K562 (cell line): ENCODE measurements at regions not wholly inside any gene's neighbourhood (a gene's known extent, or its start where the extent isn't known, plus 50 kb on each side); places are given as distances from the start of the nearest gene placed in this dataset.

Experiments used
- ATAC-seq: fragments of 200-7000 bp; cut with Tn5 transposase; 3 replicates; pipeline ENCODE4 v1.9.1; 2020; ENCODE audit warnings: moderate library complexity
- BruUV-seq: library from RNA; stranded (reverse); fragments of 400-500 nt; replicated peaks from 2 replicates; lab custom pipeline; 2021; lab: Mats Ljungman, UMichigan
- CTCF ChIA-PET: fragments of 300-600 bp; formaldehyde crosslinking; extraction: SDS; loops from one replicate; lab custom pipeline; 2021; ENCODE audit warnings: low intra/inter-chr PET ratio; lab: Yijun Ruan, JAX
- POLR2A ChIA-PET: fragments of 300-600, 350-650 bp; sonication (Branson Sonifier 250); formaldehyde crosslinking; extraction: SDS; loops from one replicate; lab custom pipeline; 2021; ENCODE audit warnings: antibody characterized with exemption, inconsistent platforms; lab: Yijun Ruan, JAX
- DNase-seq, 4 experiments: peaks; one replicate each; pipeline versions ENCODE4 v3.0.0 to v3.0.0-alpha.2; 2011 to 2018; ENCODE audit warnings: low spot score in 3 of 4, mixed read lengths in 3 of 4; ENCODE audit errors: extremely low read depth in 1 of 4
- FAIRE-seq: peaks from 2 replicates; lab custom pipeline; 2011; peaks lifted over from hg19 to GRCh38; lab: Jason Lieb, UNC
- H2AFZ ChIP-seq: 2 replicates; pipeline ENCODE4 v1.6.0; 2011; ENCODE audit warnings: low read depth, low read length, control low read depth, inconsistent platforms
- H3K27ac ChIP-seq: fragments of 200-600 bp; 3 replicates; pipeline ENCODE4 v1.8.0; 2011; ENCODE audit warnings: low read depth, mild to moderate bottlenecking, control low read depth, inconsistent platforms, low read length, moderate library complexity, mixed read lengths; ENCODE audit errors: extremely low read depth
- H3K27me3 ChIP-seq, 2 experiments: fragments of 300-600 bp in 1 of 2; 2 replicates in 1 of 2; 3 replicates in 1 of 2; pipeline versions ENCODE4 v1.6.0 to v1.8.0; 2011; ENCODE audit warnings: inconsistent platforms in 2 of 2, low read length in 2 of 2, mild to moderate bottlenecking in 1 of 2, mixed read lengths in 1 of 2, moderate library complexity in 1 of 2; ENCODE audit not compliant: control insufficient read depth in 2 of 2, insufficient read depth in 2 of 2
- H3K36me3 ChIP-seq: fragments of 300-600 bp; 3 replicates; pipeline ENCODE4 v1.8.0; 2011; ENCODE audit warnings: mild to moderate bottlenecking, low read length, inconsistent platforms; ENCODE audit not compliant: control insufficient read depth, insufficient read depth
- H3K4me1 ChIP-seq, 2 experiments: fragments of 200-600 bp in 1 of 2; replicated peaks in 1 of 2; 2 replicates in 1 of 2; 3 replicates in 1 of 2; pipeline versions ENCODE4 v1.5.1 to v1.8.0; 2011; ENCODE audit warnings: inconsistent platforms in 2 of 2, low read length in 2 of 2, mild to moderate bottlenecking in 1 of 2, mixed read lengths in 1 of 2, moderate library complexity in 1 of 2; ENCODE audit not compliant: control insufficient read depth in 2 of 2, insufficient read depth in 2 of 2
- H3K4me2 ChIP-seq: 2 replicates; pipeline ENCODE4 v1.6.1; 2011; ENCODE audit warnings: low read length, control low read depth, inconsistent platforms, mixed read lengths; ENCODE audit not compliant: insufficient read depth
- H3K4me3 ChIP-seq: fragments of 200-600 bp; sonication (generic), shearing (Covaris generic); 2 replicates; pipeline ENCODE4 v1.5.1; 2016; ENCODE audit warnings: control low read depth, inconsistent platforms
- H3K79me2 ChIP-seq: fragments of 200-600 bp; 3 replicates; pipeline ENCODE4 v1.8.0; 2011; ENCODE audit warnings: low read length, inconsistent platforms; ENCODE audit not compliant: control insufficient read depth, insufficient read depth
- H3K9ac ChIP-seq, 2 experiments: 2 replicates each; pipeline versions ENCODE4 v1.6.0 to v1.6.1; 2011; ENCODE audit warnings: low read depth in 2 of 2, low read length in 2 of 2, control low read depth in 1 of 2, inconsistent platforms in 1 of 2, mild to moderate bottlenecking in 1 of 2, mixed read lengths in 1 of 2; ENCODE audit not compliant: insufficient read depth in 1 of 2
- H3K9me1 ChIP-seq: one replicate; pipeline ENCODE4 v1.6.0; 2011; ENCODE audit warnings: inconsistent platforms, mild to moderate bottlenecking, low read length, moderate library complexity; ENCODE audit not compliant: control insufficient read depth, insufficient read depth
- H3K9me3 ChIP-seq: replicated peaks from 2 replicates; pipeline ENCODE4 v1.5.1; 2011; ENCODE audit warnings: low read depth, low read length, inconsistent platforms; ENCODE audit not compliant: control insufficient read depth, insufficient read depth
- H4K20me1 ChIP-seq: replicated peaks from 2 replicates; pipeline ENCODE4 v1.6.1; 2011; ENCODE audit warnings: low read length, inconsistent platforms, mixed read lengths; ENCODE audit not compliant: control insufficient read depth, insufficient read depth
- BMI1 ChIP-seq: fragments of 150-350 bp; IDR thresholded peaks from 2 replicates; pipeline ENCODE4 v1.6.1; 2014; ENCODE audit warnings: low read length
- CC2D1A ChIP-seq: fragments of 450-650 bp; IDR thresholded peaks from 2 replicates; pipeline ENCODE4 v1.6.1; 2017; ENCODE audit warnings: mild to moderate bottlenecking
- ERF ChIP-seq: fragments of 450-650 bp; formaldehyde crosslinking; IDR thresholded peaks from 2 replicates; pipeline ENCODE4 v1.4.0; 2020; ENCODE audit warnings: mild to moderate bottlenecking, mixed read lengths
- GABPB1 ChIP-seq: sonication (generic); formaldehyde crosslinking; IDR thresholded peaks from 2 replicates; pipeline ENCODE4 v1.8.0; 2022; ENCODE audit warnings: mild to moderate bottlenecking, missing genetic modification reagents
- HDAC2 ChIP-seq: fragments of 450-650 bp; IDR thresholded peaks from 2 replicates; pipeline ENCODE4 v1.6.1; 2016; ENCODE audit warnings: mild to moderate bottlenecking
- HOXB6 ChIP-seq: fragments of 250-450 bp; sonication (Bioruptor Pico); IDR thresholded peaks from 2 replicates; pipeline ENCODE4 v1.5.1; 2022; ENCODE audit warnings: mild to moderate bottlenecking, borderline replicate concordance
- ILK ChIP-seq: fragments of 450-650 bp; IDR thresholded peaks from 2 replicates; pipeline ENCODE4 v1.6.1; 2016; ENCODE audit warnings: missing genetic modification characterization, low read depth, mild to moderate bottlenecking, missing compliant biosample characterization, moderate library complexity, borderline replicate concordance
- KLF13 ChIP-seq: fragments of 450-650 bp; IDR thresholded peaks from 2 replicates; pipeline ENCODE4 v1.6.1; 2016; ENCODE audit warnings: missing genetic modification characterization, low read depth, mild to moderate bottlenecking, missing compliant biosample characterization, moderate library complexity, borderline replicate concordance
- KLF16 ChIP-seq: IDR thresholded peaks from 2 replicates; pipeline ENCODE4 v1.6.1; 2016; ENCODE audit warnings: antibody characterized with exemption
- NFATC3 ChIP-seq: fragments of 450-650 bp; IDR thresholded peaks from 2 replicates; pipeline ENCODE4 v1.6.1; 2017; ENCODE audit warnings: mild to moderate bottlenecking
- NR2C1 ChIP-seq, 2 experiments: fragments of 450-650 bp; IDR thresholded peaks; 2 replicates each; pipeline ENCODE4 v1.6.1; 2017; ENCODE audit warnings: mild to moderate bottlenecking in 2 of 2, antibody characterized with exemption in 1 of 2, inconsistent platforms in 1 of 2, missing compliant biosample characterization in 1 of 2, missing genetic modification characterization in 1 of 2
- TCFL5 ChIP-seq: fragments of 250-450 bp; sonication (Bioruptor Pico); conservative IDR thresholded peaks from 2 replicates; pipeline ENCODE4 v1.6.1; 2021; ENCODE audit warnings: mild to moderate bottlenecking, moderate library complexity, matching md5 sums
- ZNF143 ChIP-seq: sonication (generic); formaldehyde crosslinking; IDR thresholded peaks from 2 replicates; pipeline ENCODE4 v1.9.0; 2022; ENCODE audit warnings: mild to moderate bottlenecking, missing genetic modification reagents
- ZNF174 ChIP-seq: fragments of 250-450 bp; sonication (Bioruptor Pico); IDR thresholded peaks from 2 replicates; pipeline ENCODE4 v1.4.0; 2020; ENCODE audit warnings: mild to moderate bottlenecking
- ZNF316 ChIP-seq: fragments of 450-650 bp; IDR thresholded peaks from 2 replicates; pipeline ENCODE4 v1.6.1; 2016
- ZNF431 ChIP-seq: sonication (generic); formaldehyde crosslinking; IDR thresholded peaks from 2 replicates; pipeline ENCODE4 v1.8.0; 2022; ENCODE audit warnings: mild to moderate bottlenecking, missing genetic modification reagents
- ZNF507 ChIP-seq: conservative IDR thresholded peaks from 2 replicates; pipeline ENCODE4 v1.6.1; 2017; ENCODE audit warnings: missing genetic modification characterization, missing compliant biosample characterization
- WGBS: fragments of 100-300 bp; shearing (Covaris generic); methylation state at CpG from one replicate; pipeline ENCODE4 v1.1.6; 2016; ENCODE audit warnings: low coverage, mixed read lengths; ENCODE audit not compliant: insufficient coverage; ENCODE audit errors: missing lambda C conversion rate; 5-methylcytosine and 5-hydroxymethylcytosine counted together
- in situ Hi-C: fragments of 300-500 bp; cut with MboI; formaldehyde crosslinking; loops from 4 replicates; pipeline ENCODE4 v1.15.0; 2018; ENCODE audit warnings: inconsistent platforms, mixed read lengths
- intact Hi-C: fragments of 100-400 bp; cut with micrococcal nuclease; formaldehyde crosslinking; loops from 2 replicates; pipeline ENCODE4 v1.14.2; 2022
- TF ChIP-seq, protein P1 (sequence below): fragments of 250-450 bp; sonication (Bioruptor Pico); IDR thresholded peaks from 2 replicates; pipeline ENCODE4 v1.8.0; 2021; ENCODE audit warnings: moderate library complexity, mild to moderate bottlenecking, inconsistent platforms
- TF ChIP-seq, protein P2 (sequence below): sonication (generic); formaldehyde crosslinking; IDR thresholded peaks from 2 replicates; pipeline ENCODE4 v1.8.0; 2022; ENCODE audit warnings: mild to moderate bottlenecking, low read depth, missing genetic modification reagents

DNA sequence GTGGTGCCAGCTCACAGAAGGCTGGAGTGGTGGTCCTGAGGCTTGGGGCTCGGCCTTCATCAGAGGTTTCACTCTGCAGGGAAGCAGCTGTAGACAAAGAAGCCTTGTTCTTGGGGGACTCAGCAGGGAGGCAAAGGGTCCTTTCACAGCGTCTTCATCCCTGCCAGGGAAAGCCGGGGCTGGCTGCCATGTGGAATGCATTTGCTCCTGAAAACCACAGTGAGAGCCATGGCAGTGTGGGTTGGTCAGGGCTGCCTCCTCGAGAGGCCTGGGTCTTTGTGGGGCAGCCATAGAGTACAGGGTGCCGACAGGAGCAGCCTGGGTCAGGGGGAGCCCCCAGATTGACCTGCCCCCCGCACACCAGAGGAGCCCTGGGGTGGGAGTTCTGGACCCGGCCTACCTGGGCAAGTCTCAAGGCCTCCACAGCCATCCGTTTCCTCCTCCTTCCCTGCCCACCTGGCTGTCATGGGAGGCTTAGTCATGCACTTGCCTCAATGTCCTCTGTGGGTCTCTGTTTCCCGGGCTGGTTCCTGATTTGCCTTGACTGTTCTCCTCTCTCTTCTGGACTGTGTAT, 144.0 kb downstream of the CDC5L start:
- BruUV-seq, result no TSS peak
- H4K20me1 ChIP-seq, result peaks cover 14% of the 10 kb centered on the region; the same call in 1 of the 2 replicates
- no peaks in the 10 kb centered on the region for H3K9me3 ChIP-seq
- WGBS, result 0% methylated on average over 8 of the region's 9 CpGs
- FAIRE-seq, result no peak
- no peak overlapping the region for H3K9ac ChIP-seq
- no peak overlapping the region for H3K27ac ChIP-seq
- no peaks in the 10 kb centered on the region for H3K79me2 ChIP-seq
- ATAC-seq, result no peak; the same call in 2 of the 3 replicates
- CTCF ChIA-PET, result no interaction called here
- H3K27me3 ChIP-seq, result peaks cover 28 to 73% of the 10 kb centered on the region in 2 experiments; a peak in 3 of 5 replicates
- H3K4me3 ChIP-seq, result no peak overlapping the region
- no peak overlapping the region for H3K4me2 ChIP-seq
- POLR2A ChIA-PET, result interaction anchor here (1.4 kb wide), 1 partner anchor 8 kb away, joined by 5 read pairs; no protein-coding TSS in a partner anchor
- intact Hi-C loops, result no loop called here
- no peak for DNase-seq
- no peaks in the 10 kb centered on the region for H3K36me3 ChIP-seq
- no peak overlapping the region for H2AFZ ChIP-seq
- TF ChIP-seq TCFL5 (CRISPR knock-in tag) (no peak), NR2C1 (IDR thresholded peaks at IDR 0.05) (no peak), NR2C1 (tag; IDR thresholded peaks at IDR 0.05) (no peak), ZNF143 (CRISPR knock-in tag) (no peak), ZNF507 (no peak), CC2D1A (no peak), GABPB1 (CRISPR knock-in tag) (no peak), ZNF316 (no peak), ZNF174 (CRISPR knock-in tag) (no peak), ZNF431 (CRISPR knock-in tag) (no peak), KLF16 (no peak), ILK (tag) (no peak), NFATC3 (no peak), HOXB6 (CRISPR knock-in tag) (no peak), KLF13 (tag) (no peak), HDAC2 (no peak), BMI1 (no peak), ERF (no peak)
- TF ChIP-seq, protein P1, sequence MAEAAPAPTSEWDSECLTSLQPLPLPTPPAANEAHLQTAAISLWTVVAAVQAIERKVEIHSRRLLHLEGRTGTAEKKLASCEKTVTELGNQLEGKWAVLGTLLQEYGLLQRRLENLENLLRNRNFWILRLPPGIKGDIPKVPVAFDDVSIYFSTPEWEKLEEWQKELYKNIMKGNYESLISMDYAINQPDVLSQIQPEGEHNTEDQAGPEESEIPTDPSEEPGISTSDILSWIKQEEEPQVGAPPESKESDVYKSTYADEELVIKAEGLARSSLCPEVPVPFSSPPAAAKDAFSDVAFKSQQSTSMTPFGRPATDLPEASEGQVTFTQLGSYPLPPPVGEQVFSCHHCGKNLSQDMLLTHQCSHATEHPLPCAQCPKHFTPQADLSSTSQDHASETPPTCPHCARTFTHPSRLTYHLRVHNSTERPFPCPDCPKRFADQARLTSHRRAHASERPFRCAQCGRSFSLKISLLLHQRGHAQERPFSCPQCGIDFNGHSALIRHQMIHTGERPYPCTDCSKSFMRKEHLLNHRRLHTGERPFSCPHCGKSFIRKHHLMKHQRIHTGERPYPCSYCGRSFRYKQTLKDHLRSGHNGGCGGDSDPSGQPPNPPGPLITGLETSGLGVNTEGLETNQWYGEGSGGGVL (CRISPR knock-in tag), result no peak
- TF ChIP-seq, protein P2, sequence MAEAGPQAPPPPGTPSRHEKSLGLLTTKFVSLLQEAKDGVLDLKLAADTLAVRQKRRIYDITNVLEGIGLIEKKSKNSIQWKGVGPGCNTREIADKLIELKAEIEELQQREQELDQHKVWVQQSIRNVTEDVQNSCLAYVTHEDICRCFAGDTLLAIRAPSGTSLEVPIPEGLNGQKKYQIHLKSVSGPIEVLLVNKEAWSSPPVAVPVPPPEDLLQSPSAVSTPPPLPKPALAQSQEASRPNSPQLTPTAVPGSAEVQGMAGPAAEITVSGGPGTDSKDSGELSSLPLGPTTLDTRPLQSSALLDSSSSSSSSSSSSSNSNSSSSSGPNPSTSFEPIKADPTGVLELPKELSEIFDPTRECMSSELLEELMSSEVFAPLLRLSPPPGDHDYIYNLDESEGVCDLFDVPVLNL (CRISPR knock-in tag), result no peak
- TF ChIP-seq, all 486 proteins: peak for 0
- Histone ChIP-seq H3K9me1 (no peaks in the 10 kb centered on the region), H3K4me1 (peaks cover 0 to 3% of the 10 kb centered on the region in 2 experiments; a peak in 1 of 5 replicates)
- in situ Hi-C loops, result no loop called here
